NCI-H2081 (cell line): ENCODE measurements at regions not wholly inside any gene's neighbourhood (a gene's known extent, or its start where the extent isn't known, plus 50 kb on each side); places are given as distances from the start of the nearest gene placed in this dataset.
"Not testable (repeated sequence)": the region's sequence is repeated elsewhere in the genome, so short reads cannot be mapped to it uniquely, and the experiment has no call there.

ENCODE experiments used
- DNase-seq, 2 experiments: peaks; one replicate each; lab custom pipeline; 2025; lab: John Stamatoyannopoulos, UW

DNA sequence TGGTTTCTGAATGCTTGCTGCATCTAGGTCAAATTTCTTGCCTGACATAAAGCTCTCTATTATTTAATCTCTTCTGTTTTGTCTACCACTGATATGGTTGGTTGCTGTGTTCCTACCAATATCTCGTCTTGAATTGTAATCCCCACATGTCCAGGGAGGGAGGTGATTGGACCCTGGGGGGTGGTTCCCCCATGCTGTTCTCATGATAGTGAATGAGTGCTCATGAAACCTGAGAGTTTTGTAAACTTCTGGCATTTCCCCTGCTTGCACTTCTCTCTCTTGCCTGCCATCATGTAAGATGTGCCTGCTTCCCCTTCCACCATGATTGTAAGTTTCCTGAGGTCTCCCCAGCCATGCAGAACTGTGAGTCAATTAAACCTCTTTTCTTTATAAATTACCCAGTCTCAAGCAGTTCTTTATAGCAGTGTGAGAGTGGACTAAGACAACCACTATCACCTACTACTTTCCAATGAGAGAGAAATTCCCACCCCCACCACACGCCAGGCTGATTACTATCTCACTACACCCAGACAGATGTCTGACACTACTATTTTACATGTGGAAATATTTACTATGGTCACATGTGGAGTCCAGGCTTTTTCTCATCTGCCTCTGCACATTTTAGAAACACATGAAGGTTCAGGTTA, 69.2 kb upstream of the ATP2B1 start:
- DNase-seq: no peak

DNA sequence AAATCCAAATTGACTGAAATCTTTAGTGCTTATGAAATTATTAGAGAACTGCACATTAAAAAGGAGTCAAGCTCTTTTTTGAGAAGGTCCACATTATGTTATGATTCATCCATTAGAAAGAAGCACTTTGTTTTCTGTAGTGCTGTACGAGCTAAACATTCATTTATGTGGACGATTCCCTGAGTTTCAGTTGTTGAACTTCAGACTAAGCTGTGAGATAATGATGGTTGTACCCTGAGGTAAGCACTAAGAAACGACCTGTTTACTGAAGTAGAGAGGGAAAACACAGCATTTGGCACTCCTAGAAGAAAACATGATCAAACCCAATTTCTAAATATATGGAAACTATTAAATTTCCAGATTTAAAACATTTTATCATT, 67.3 kb upstream of the ATP2B1 start:
- no peak for DNase-seq

DNA sequence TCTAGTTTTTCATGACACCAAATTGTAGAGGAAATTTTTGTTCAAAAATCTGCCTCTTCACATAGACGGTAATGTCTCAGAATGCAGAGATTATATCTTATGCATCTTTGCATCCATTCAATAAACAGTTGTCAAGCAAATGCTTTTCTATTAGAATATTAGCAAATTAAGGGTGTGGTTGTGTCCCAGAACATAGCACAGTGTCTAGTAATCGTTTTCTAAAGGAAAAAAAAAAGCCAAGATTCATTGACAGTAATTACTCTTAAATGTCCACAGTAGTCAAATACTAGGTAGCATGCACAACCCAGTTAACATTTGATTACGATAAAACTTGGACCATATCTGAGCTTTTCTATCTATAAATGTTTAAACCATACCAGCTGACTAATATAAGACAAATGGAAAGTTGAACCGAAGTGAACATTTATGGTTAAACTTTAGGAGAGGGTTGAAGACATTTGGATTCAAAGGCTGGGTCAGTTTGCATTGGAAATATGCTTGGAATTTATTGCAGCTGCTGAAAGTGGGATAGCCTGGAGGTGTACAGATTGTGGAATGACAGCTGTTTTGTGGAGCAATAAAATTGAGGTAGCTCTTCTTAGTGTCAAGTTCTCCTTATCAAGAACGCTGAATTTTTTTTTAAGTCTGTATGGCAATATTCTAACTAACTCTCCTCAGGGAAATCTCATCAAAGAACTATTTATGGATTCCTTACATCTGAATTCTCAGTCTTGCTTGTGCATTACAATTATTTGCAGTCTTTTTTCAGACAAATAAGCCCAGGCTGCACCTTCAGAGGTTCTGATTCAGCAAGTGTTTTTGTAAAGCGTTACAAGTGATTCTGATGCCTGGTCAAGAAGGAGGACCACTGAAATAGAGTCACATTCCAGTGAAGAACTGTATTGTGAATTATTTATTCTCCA, 66.7 kb upstream of the ATP2B1 start:
- DNase-seq: no peak

DNA sequence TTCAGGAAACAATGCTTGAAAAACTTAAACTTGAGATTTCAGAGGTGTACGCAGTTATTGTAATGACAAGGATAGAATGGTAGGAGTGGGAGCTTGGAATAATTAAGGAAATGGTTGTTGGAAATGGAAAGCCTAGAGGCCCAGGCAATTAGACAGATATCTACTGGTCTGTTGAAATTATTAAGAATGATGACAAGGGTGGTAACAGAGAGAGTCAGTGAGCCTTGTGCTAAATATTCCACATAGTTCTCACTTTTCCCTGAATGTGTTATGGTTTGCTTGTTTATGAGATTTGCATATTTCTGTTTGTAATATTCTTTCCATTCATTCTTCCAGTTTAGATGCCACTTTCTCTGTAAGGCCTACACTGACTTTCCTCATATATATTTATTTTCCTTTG, 66.0 kb upstream of the ATP2B1 start:
- DNase-seq: no peak

DNA sequence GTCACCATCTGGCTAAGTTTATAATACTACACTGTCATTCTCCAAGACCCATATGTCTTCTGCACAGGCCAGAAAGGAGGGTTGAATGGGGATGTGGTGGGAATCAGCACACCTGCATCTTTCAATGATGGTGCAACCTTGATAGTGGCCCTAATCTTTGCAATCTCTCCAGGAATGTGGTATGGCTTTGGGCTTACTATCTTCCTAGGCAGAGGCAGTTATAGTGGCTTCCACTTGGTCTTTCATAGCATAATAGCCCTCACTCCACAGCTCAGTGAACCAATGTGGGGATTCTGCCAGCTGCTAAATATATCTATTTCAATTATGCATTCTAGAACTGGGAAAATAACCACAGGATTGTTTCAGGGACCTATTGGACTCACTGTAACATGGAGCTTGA, 61.8 kb upstream of the ATP2B1 start:
- no peak for DNase-seq

DNA sequence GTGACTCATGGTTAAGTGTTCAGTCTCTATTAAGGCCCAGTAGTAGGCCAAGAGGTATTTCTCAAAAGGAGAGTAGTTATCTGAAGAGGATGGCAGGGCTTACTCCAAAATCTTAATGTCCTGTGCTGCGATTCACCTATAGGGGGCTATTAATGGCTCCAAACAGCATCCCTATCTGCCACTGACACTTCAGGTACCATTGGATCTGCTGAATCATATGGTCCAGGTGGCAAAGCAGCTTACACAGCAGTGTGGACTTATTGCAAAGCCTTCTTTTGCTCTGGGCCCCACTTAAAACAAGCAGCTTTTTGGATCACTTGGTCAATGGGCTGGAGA, 60.8 kb upstream of the ATP2B1 start:
- no peak for DNase-seq

DNA sequence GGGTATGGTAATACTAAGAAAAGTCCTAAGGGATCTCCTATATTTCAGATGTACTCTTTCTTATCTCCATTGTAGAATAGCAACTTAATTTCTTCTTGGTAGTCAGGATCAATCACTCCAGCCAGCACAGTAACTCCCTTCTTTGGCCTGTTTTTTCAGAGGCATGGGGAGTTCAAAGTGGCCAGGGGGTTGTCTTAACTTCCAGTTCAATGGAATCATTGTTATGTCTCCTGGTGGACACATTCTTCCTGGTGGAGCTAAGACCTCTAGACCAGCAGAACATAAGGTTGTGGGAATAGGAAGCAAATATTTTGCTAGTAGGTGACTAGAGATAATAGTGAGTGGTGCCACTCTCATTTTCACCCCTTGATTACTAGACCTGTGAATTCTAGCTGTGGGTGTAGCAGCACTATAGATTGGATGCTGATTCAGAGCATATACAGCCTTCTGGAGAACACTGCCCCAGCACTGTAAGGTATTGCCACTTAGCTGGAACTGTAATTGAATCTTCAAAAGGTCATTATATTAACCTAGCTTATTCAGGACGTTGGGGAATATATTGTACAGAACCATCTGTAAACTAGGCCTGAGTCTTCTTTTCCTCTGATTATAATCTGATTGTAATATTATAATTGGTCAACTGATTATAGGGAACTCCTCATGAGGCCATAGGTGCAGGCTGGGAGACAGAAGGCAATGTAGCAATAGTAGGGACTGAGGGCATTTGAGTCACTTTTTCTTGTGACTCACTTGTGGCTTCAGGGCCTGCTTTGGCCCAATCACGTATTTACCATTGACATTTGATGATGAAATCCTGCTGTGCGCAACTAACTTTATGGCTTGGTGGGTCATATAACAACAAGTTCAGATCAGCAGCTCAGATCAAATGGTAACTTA, 60.2 kb upstream of the ATP2B1 start:
- DNase-seq: no peak

DNA sequence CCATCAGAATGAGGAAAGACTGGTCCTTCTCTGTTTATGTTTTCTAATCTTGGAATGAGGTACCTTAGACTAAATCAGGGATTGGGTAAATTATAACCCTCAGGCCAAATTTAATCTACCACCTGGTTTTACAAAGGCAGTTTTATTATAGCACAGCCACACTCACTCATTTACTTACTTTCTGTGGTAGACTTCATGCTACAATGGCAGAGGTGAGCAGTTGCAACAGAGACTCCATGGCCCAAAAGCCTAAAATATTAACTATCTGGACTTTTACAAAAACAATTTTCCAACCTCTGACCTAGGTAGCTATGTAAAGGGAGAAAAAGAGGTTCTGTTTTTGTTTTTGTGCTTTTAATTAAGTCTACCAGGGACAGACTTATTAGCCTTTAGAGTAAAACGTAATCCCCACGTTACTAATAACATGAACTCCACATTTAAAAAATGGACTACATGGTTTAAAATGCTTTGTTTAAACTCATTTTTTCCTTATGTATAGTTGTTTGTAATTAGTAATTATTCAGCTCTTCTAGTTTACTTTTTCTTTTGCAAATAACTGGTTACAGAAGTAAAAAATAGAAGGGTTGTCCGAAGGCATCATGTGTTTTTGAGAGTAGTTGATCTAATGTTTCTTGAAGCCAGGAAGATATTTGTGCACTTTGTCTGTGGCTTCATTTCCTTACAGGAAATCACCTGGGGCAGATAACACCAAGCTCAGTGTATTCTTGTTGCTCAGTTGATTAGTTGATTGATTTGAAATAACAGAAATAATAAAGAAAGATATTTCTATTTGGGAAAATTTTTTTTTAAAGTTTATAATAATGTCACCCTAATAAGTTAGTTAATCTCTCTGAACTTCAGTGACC, 57.6 kb upstream of the ATP2B1 start:
- no peak for DNase-seq

DNA sequence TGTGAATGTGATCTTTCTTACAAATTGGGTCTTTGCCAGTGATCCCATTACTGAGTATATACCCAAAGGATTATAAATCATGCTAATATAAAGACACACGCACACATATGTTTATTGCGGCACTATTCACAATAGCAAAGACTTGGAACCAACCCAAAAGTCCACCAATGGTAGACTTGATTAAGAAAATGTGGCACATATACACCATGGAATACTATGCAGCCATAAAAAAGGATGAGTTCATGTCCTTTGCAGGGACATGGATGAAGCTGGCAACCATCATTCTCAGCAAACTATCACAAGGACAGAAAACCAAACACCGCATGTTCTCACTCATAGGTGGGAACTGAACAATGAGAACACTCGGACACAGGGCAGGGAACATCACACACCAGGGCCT, 55.5 kb upstream of the ATP2B1 start:
- DNase-seq: not testable (repeated sequence)

DNA sequence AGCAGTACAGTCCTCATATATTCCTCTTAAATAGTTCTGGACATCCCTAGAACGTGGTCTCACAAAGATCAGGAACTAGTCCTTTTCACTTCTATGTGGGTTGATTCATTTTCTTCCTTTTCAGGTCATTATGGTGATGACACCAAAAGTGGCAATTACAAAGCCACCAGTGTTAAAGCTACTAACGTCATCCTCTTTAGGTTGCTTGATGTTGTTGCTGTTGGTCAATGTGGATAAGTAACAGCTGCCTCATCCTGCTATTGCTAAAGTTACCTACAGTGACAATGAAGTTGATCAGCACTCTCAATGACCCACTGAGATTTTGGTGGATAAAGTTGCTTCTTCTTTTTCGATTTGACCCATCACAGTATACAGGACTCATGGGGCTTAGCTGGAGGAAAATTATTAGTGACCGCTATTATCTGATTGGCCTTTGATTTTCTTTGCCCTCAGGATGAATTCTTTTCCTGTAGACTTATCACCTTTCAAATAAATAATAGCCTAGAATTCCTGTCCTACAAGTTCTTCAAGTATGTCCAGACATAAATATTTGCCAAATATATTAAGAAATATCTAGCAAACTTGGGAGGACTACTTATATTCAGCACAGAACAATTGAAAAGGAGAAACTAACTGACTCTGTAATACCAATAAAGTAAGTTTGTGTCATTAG, 54.0 kb upstream of the ATP2B1 start:
- no peak for DNase-seq

DNA sequence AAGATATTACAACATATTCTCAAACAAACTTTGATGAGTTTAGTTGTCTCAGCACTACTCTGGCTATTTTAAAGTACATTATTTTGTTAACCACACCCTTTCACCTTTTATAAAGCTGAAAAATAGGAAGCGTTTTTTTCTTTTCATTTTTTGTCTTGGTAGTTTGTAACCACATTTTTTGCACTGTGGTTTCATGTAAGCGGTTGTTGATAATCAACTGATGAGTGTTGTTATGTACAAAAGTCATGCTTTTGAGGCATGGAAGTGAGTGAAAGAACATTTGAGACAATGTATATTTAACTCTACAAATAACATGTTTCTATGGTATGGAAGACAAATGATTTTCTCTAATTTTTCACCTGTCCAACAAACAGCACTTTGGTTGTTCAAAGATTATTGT, 52.1 kb upstream of the ATP2B1 start:
- DNase-seq: no peak
